Activated CD8-positive, alpha-beta T cell treated with anti-CD3 and anti-CD28 coated beads, Interleukin-2, amount 10 ng/mL, durations not matched to agents 7 days and 5 days (primary cell): ENCODE measurements at regions not wholly inside any gene's neighbourhood (a gene's known extent, or its start where the extent isn't known, plus 50 kb on each side); places are given as distances from the start of the nearest gene placed in this dataset.

Experiments
- ATAC-seq: fragments of 150-1000 bp; cut with Tn5 transposase; one replicate; pipeline ENCODE4 v1.10.0; 2021; ENCODE audit warnings: moderate library complexity
- CTCF ChIA-PET: fragments of 350-600 bp; sonication (Branson Sonifier 250); formaldehyde crosslinking; loops from one replicate; lab custom pipeline; 2021; ENCODE audit warnings: antibody characterized with exemption; lab: Charles Lee
- POLR2A ChIA-PET: fragments of 350-600 bp; sonication (Branson Sonifier 250); formaldehyde crosslinking; loops from one replicate; lab custom pipeline; 2021; ENCODE audit warnings: antibody characterized with exemption; lab: Charles Lee
- DNase-seq: peaks from one replicate; pipeline ENCODE4 v3.0.0-alpha.2; 2020
- H3K27ac Mint-ChIP-seq: one replicate; pipeline ENCODE4 v1.8.0; 2021; ENCODE audit warnings: mild to moderate bottlenecking, mixed read lengths
- H3K27me3 Mint-ChIP-seq: one replicate; pipeline ENCODE4 v1.8.0; 2021; ENCODE audit warnings: low read depth, mixed read lengths
- H3K36me3 Mint-ChIP-seq: one replicate; pipeline ENCODE4 v1.8.0; 2021; ENCODE audit warnings: low read depth, mixed read lengths
- H3K4me1 Mint-ChIP-seq: one replicate; pipeline ENCODE4 v1.8.0; 2021; ENCODE audit warnings: low read depth, mixed read lengths
- H3K4me3 Mint-ChIP-seq: one replicate; pipeline ENCODE4 v1.8.0; 2021; ENCODE audit warnings: mild to moderate bottlenecking, mixed read lengths
- H3K9me3 Mint-ChIP-seq: one replicate; pipeline ENCODE4 v1.8.0; 2022; ENCODE audit warnings: mixed read lengths; ENCODE audit not compliant: insufficient read depth

DNA sequence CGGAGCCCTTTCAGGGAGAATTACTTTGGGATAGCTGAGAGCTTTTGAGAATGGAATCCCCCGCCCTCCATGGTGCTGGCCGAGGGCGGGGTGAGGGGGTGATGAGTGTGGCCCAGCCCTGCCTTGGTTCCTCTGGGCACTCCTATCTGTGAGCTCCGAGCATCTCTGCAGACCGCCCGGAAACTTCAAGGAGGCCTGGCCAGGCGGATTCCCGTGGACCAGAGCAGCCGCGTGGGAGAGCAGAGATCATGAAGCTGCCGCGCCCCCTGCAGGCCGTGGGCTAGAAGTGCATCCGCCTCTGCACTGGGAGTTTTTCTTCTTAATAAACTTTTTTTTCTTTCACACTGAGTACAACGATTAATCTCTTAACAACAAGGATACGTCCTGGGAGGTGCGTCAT, 392.9 kb upstream of the EEF2KMT start:
- POLR2A ChIA-PET: no interaction called here
- Mint-ChIP-seq H3K9me3 (no peaks in the 10 kb centered on the region), H3K4me1 (no peaks in the 10 kb centered on the region), H3K27me3 (no peaks in the 10 kb centered on the region), H3K36me3 (no peaks in the 10 kb centered on the region), H3K27ac (no peak overlapping the region), H3K4me3 (no peak overlapping the region)
- DNase-seq (peak; percentile 35), ATAC-seq (no peak)
- CTCF ChIA-PET: interaction anchor here (1.2 to 1.5 kb wide), 2 partner anchors 23 to 251 kb away, joined by 3 to 4 read pairs; no protein-coding TSS in a partner anchor

DNA sequence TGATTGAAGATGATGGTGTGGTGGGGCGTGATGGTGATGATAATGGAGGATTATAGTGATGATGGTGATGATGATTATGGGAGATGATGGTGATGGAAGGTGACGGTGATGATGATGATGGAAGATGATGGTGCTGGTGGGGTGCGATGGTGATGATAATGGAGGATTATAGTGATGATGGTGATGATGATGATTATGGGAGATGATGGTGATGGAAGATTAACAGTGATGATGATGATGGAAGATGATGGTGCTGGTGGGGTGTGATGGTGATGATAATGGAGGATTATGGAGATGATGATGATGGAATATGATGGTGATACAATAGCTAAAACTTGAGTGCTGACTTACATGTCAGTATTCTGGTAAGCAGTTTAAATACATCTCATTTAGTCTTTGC, 391.0 kb upstream of the EEF2KMT start:
- no peaks in the 10 kb centered on the region for H3K27me3 Mint-ChIP-seq
- H3K36me3 Mint-ChIP-seq: no peaks in the 10 kb centered on the region
- H3K9me3 Mint-ChIP-seq: no peaks in the 10 kb centered on the region
- ATAC-seq (no peak), DNase-seq (no peak)
- H3K27ac Mint-ChIP-seq: no peak overlapping the region
- H3K4me3 Mint-ChIP-seq: no peak overlapping the region
- ChIA-PET POLR2A (no interaction called here), CTCF (no interaction called here)
- H3K4me1 Mint-ChIP-seq: no peaks in the 10 kb centered on the region

DNA sequence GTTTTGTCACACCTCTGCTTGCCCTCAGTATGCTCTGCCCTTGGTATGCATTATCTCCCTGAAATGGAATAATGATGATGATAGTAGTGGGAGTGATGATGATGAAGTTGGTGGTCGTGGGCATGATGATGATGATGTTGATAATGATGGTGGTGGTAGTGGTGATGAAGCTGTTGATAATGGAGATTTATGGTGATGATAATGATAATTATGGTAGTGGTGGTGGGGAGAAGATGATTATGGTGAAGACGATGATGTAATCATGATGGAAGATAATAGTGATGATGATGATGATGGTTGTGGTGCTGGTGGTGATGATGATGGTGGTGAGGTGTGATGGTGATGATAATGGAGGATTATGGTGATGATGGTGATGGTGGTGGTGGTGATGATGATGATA, 390.1 kb upstream of the EEF2KMT start:
- ATAC-seq: no peak

DNA sequence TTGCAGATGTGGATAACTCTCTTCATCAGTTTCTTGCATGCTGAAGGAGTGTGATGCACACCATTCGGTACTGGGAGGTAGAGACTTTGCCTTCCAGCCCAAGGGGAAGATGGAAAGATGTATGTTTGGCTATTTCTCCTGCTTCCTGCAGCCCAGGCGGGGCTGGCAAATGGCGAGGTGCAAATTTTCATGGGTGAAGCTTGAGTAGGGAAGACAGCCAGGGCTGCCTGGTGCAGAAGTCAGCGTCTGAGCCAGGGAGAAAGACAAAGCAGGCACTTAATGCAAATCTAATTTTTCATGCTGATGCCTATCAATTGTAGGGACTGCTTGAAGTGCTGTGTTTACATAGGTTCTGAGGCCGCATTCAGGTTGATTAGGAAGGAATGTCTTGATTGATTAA, 384.7 kb upstream of the EEF2KMT start:
- Mint-ChIP-seq H3K4me3 (no peak overlapping the region), H3K4me1 (no peaks in the 10 kb centered on the region), H3K27ac (no peak overlapping the region), H3K9me3 (no peaks in the 10 kb centered on the region), H3K27me3 (no peaks in the 10 kb centered on the region), H3K36me3 (no peaks in the 10 kb centered on the region)
- CTCF ChIA-PET: no interaction called here
- POLR2A ChIA-PET: no interaction called here
- no peak for DNase-seq
- no peak for ATAC-seq

More for the DNA sequence above, 390.1 kb upstream of the EEF2KMT start:
- CTCF ChIA-PET: no interaction called here
- Mint-ChIP-seq H3K4me1 (no peaks in the 10 kb centered on the region), H3K27me3 (no peaks in the 10 kb centered on the region), H3K9me3 (no peaks in the 10 kb centered on the region), H3K27ac (no peak overlapping the region), H3K4me3 (no peak overlapping the region), H3K36me3 (no peaks in the 10 kb centered on the region)
- DNase-seq: no peak
- POLR2A ChIA-PET: no interaction called here

DNA sequence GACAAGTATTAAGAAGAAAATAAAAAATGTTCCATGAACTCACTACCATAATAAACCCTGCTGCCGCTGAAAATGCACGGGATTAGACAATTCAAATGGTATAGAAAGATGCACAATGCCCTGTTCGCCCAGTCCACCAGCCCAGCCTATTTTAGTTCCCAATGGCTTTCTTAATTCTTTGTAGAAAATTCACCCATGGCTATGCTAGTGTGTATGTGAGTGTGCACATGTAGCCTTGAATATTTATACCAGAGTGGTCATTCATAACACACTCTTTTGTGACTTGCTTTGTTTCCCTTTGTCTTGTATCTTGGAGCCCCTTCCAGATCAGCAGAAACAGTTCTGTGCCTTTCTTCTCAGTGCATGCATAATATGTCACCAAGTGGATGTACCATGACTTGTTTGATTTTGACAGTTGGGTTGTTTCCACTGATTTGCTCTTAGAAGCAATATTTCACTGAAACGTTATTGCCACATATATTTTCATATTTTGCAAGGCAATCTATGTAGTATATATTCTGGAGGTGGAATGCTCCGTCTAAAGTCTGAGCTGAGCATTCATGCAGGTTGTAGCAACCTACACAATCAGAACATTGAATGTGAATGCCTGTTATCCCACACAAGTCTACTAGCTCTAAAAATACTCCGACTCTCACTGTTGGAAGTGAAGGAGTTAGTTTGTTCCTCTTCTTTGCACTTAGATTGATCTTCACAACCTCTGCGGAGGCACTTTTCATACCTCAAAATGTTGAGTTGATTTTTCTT, 383.0 kb upstream of the EEF2KMT start:
- CTCF ChIA-PET: no interaction called here
- Mint-ChIP-seq H3K4me3 (no peak overlapping the region), H3K4me1 (no peaks in the 10 kb centered on the region), H3K9me3 (no peaks in the 10 kb centered on the region), H3K27me3 (no peaks in the 10 kb centered on the region), H3K36me3 (no peaks in the 10 kb centered on the region), H3K27ac (no peak overlapping the region)
- POLR2A ChIA-PET: no interaction called here
- ATAC-seq: no peak
- no peak for DNase-seq

DNA sequence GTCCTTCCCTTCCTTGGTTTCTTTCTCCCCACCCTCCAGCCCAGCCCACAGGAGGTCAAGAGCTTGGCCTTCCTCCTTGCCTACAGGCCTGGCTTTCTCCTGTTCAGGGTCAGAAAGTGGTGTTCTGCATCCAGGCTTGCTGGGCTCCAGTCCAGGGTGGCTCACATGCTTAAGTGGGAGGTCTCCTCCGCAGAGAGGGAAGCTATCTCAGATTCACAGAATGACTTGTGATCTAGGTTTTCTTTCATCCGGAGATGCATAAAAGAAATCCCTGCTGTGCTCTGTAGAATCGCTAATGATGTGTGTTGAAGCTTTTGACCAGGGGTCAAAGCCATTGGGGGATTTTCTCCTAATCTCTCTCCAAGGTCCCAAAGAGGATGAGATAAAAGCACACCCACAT, 382.3 kb upstream of the EEF2KMT start:
- no peaks in the 10 kb centered on the region for H3K9me3 Mint-ChIP-seq
- no peaks in the 10 kb centered on the region for H3K27me3 Mint-ChIP-seq
- no peaks in the 10 kb centered on the region for H3K4me1 Mint-ChIP-seq
- ChIA-PET CTCF (no interaction called here), POLR2A (no interaction called here)
- ATAC-seq (no peak), DNase-seq (no peak)
- H3K27ac Mint-ChIP-seq: no peak overlapping the region
- no peaks in the 10 kb centered on the region for H3K36me3 Mint-ChIP-seq
- H3K4me3 Mint-ChIP-seq: no peak overlapping the region

DNA sequence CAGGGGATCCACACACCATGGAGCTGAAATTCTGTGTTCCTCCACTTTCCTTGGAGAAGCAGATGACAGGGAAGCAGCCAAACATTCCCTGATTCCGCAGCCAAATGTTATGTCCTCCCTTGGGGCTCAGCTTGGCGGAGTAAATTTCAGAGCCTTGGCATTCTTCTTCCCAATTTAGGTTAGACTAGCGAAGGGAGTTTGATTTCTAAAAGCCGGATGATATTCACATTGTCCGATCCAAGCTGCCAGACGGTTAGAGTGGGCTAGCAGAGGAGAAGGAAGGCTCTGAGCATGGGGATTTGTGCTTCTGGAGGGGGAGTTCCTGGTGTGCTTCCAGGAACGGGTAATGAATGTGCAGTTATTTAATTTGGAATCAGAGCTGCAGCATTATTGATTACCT, 380.4 kb upstream of the EEF2KMT start:
- Mint-ChIP-seq H3K27me3 (no peaks in the 10 kb centered on the region), H3K27ac (no peak overlapping the region), H3K4me1 (no peaks in the 10 kb centered on the region), H3K9me3 (no peaks in the 10 kb centered on the region), H3K36me3 (no peaks in the 10 kb centered on the region), H3K4me3 (no peak overlapping the region)
- POLR2A ChIA-PET: no interaction called here
- DNase-seq: no peak
- ATAC-seq: no peak
- CTCF ChIA-PET: no interaction called here

DNA sequence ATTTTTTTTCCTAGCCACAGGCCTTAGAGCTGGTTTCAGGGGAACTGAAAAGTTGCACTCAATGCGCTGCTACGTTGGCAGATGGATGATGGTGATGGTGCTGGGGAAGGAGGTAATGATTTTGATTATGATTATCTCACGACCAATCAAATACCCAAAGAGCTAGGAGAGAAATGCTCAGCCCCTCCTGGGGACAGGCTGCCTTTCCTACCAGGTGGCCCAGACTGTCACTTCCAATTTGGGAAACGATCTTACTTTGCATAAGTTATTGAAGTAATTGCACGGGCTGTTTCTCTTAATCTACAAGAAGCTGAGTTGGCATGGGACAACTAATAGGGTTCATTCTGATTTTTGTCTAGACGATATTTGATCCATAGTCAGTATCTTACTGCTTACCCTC, 379.7 kb upstream of the EEF2KMT start:
- ChIA-PET POLR2A (no interaction called here), CTCF (no interaction called here)
- Mint-ChIP-seq H3K27me3 (no peaks in the 10 kb centered on the region), H3K4me3 (no peak overlapping the region), H3K27ac (no peak overlapping the region), H3K9me3 (no peaks in the 10 kb centered on the region), H3K36me3 (no peaks in the 10 kb centered on the region), H3K4me1 (no peaks in the 10 kb centered on the region)
- no peak for DNase-seq
- no peak for ATAC-seq

DNA sequence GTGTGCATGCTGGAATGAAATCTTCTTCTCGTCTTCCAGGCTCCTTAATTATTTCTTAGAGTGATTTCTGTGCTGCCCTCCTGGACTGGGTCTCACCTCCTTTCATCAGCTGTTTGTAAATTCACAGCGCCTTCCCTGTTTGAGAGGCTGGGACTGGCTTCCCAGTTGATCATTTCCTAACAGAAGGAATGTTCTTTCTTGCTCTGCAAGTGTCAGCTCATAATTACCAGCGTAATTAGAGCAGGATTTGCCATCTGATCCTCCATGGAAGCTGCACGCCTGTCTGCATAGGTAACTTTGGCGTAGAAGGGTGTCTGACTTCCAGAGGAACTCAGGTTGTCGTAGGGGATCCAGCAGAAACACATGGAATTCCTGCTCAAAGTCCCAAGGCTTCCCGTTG, 375.0 kb upstream of the EEF2KMT start:
- Mint-ChIP-seq H3K27ac (no peak overlapping the region), H3K4me1 (no peaks in the 10 kb centered on the region), H3K4me3 (no peak overlapping the region), H3K36me3 (no peaks in the 10 kb centered on the region), H3K27me3 (no peaks in the 10 kb centered on the region), H3K9me3 (no peaks in the 10 kb centered on the region)
- DNase-seq: no peak
- CTCF ChIA-PET: no interaction called here
- ATAC-seq: no peak
- POLR2A ChIA-PET: no interaction called here

DNA sequence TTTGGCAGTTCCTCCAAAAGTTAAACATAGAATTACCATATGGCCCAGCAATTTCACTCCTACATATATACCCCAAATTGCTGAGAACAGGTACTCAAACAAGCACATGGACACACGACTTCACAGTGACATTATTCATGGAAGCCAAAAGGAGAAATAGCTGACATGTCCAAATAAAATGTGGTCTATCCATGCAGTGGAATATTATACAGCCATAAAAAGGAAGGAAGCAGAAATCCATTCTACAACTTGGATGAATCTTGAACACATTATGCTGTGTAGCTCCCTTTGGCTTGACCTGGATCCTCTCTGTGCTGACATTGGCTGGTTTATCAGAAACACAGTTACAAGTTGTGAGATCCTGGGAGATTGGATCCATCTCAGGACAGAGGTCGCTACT, 370.9 kb upstream of the EEF2KMT start:
- ATAC-seq: no peak
- no peaks in the 10 kb centered on the region for H3K4me1 Mint-ChIP-seq
- H3K36me3 Mint-ChIP-seq: no peaks in the 10 kb centered on the region
- no peak for DNase-seq
- no peaks in the 10 kb centered on the region for H3K9me3 Mint-ChIP-seq
- ChIA-PET CTCF (no interaction called here), POLR2A (no interaction called here)
- H3K27me3 Mint-ChIP-seq: no peaks in the 10 kb centered on the region
- no peak overlapping the region for H3K4me3 Mint-ChIP-seq
- no peak overlapping the region for H3K27ac Mint-ChIP-seq

DNA sequence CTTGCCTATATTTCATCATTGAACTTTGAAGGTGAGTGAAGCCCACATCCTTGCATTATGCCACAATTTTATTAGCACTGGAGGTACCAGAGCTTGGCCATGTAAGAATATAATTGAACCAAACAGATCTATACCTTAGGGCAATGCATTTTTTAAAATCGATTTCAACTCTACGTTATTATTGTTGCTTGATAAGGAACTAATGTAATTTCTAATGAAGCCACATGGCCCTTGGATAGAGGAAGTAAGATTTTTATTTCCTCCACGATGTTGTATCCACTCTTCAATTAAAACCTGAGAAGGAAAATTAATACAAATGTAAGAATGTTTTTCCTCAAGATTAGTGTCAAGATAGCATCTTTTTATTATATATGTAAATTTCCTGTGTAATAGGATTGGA, 370.0 kb upstream of the EEF2KMT start:
- DNase-seq (no peak), ATAC-seq (no peak)
- Mint-ChIP-seq H3K4me1 (no peaks in the 10 kb centered on the region), H3K36me3 (no peaks in the 10 kb centered on the region), H3K27me3 (no peaks in the 10 kb centered on the region), H3K27ac (no peak overlapping the region), H3K4me3 (no peak overlapping the region), H3K9me3 (no peaks in the 10 kb centered on the region)
- CTCF ChIA-PET: interaction anchor here (0.9 kb wide), 1 partner anchor 24 kb away, joined by 3 read pairs; no protein-coding TSS in a partner anchor
- POLR2A ChIA-PET: no interaction called here

DNA sequence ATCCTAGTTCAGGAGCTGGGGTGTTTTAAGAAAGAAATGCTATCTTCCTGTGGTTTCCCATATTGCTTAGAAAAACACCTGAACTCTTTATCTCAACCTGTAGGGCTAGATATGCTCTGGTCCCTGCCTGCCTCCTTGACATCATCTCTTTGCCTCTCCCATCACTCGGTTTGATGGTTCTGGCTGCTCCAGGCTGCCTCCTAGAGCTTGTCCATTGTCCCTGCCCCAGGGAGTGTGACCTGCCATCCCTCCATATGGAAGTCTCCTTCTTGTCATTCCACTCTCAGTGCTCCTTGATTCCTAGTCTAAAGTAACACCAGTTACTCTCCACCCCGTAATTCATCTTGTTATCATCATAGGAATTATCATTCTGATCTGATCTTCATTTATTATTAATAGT, 369.0 kb upstream of the EEF2KMT start:
- CTCF ChIA-PET: no interaction called here
- POLR2A ChIA-PET: no interaction called here
- Mint-ChIP-seq H3K27me3 (no peaks in the 10 kb centered on the region), H3K9me3 (no peaks in the 10 kb centered on the region), H3K27ac (no peak overlapping the region), H3K4me1 (no peaks in the 10 kb centered on the region), H3K36me3 (no peaks in the 10 kb centered on the region), H3K4me3 (no peak overlapping the region)
- ATAC-seq (no peak), DNase-seq (no peak)

DNA sequence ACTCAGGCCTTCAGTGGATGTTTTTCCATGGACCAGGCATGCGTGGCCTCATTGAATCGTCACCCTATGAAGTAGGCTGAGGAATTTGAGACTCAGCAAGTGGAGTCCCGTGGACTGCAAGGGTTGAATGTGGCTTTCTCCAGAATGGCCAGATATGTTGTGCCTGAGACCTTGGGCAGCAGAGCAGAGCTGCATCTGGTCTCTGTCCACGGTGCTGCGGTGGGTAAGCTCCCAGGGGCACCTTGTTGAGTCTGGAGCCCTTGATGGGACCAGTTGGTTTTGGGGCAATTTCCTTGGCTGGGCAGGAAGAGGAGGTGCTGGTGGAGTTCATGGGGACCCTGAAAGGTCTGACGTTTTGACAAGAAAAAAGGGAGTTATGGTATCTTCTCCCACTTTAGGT, 368.1 kb upstream of the EEF2KMT start:
- Mint-ChIP-seq H3K9me3 (no peaks in the 10 kb centered on the region), H3K27me3 (no peaks in the 10 kb centered on the region), H3K27ac (no peak overlapping the region), H3K36me3 (no peaks in the 10 kb centered on the region), H3K4me3 (no peak overlapping the region), H3K4me1 (no peaks in the 10 kb centered on the region)
- ATAC-seq (no peak), DNase-seq (no peak)
- CTCF ChIA-PET: no interaction called here
- POLR2A ChIA-PET: no interaction called here
